GM20000 (cell line): ENCODE measurements at regions not wholly inside any gene's neighbourhood (a gene's known extent, or its start where the extent isn't known, plus 50 kb on each side); places are given as distances from the start of the nearest gene placed in this dataset.

Source experiments
- DNase-seq: peaks from one replicate; pipeline ENCODE4 v3.0.0; 2012; ENCODE audit warnings: low spot score
- CTCF ChIP-seq: IDR thresholded peaks from 2 replicates; pipeline ENCODE4 v1.5.1; 2012; ENCODE audit warnings: mild to moderate bottlenecking, control low read depth; ENCODE audit errors: extremely low read depth, missing control alignments

GRCh38 chr11:11220786-11221185, 132.3 kb downstream of the CSNK2A3 start:
- DNase-seq, result no peak
- TF ChIP-seq CTCF, result no peak

- no peak for TF ChIP-seq CTCF
- DNase-seq, result no peak
These were observed 134.4 kb downstream of the CSNK2A3 start for GRCh38 chr11:11218629-11218986.

DNA sequence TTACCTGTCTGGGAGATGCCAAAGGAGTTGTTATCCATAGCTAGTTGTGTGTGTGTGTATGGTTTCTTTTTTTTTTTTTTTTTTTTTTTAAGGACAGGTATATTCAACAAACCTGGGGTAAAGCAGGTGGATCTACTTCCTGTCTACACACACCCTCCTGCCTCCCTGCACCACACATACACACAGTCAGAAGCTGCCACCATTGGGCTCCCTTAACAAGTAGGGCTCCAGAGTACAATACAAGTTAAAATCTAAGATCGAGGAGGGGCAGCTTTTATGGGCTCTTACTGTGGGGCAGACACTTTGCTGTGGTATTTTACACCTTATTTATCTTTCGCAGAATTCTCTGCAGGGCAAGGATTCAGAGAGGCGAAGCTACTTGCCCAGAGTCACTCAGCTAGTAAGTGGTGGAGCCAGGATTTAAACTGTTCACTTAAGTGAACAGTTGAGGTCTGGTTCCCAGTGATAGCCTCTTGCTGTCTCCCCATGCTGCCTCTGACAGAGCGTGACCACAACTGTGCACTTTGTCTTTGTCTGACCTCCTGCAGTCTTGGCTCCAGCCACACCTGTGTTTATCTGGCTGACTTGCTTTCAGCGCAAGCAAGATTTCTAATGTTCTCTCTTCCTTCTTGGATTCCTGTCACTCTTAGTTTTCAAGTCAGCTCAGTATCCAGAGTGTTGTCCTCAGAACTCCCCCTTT, 135.0 kb downstream of the CSNK2A3 start:
- TF ChIP-seq CTCF, result no peak
- no peak for DNase-seq

DNA sequence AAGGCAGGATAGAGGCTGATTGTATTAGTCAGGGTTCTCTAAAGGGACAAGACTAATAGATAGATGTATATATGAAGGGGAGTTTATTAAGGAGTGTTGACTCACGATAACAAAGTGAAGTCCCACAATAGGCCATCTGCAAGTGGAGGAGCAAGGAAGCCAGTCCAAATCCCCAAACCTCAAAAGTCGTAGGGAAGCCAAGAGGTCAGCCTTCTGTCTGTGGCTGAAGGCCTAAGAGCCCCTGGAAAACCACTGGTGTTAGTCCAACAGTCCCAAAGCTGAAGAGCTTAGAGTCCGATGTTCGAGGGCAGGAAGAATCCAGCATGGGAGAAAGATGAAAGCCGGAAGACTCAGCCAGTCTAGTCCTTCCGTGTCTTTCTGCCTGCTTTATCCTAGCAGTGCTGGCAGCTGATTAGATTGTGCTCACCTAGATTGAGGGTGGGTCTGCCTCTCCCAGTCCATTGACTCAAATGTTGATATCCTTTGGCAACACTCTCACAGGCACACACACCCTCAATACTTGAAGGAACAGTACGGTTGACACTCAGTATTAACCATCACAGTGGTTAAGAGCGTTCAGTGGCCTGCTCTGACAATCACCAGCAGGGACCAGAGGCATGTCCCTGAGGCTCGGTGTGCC, 135.6 kb downstream of the CSNK2A3 start:
- TF ChIP-seq CTCF, result no peak
- no peak for DNase-seq

DNA sequence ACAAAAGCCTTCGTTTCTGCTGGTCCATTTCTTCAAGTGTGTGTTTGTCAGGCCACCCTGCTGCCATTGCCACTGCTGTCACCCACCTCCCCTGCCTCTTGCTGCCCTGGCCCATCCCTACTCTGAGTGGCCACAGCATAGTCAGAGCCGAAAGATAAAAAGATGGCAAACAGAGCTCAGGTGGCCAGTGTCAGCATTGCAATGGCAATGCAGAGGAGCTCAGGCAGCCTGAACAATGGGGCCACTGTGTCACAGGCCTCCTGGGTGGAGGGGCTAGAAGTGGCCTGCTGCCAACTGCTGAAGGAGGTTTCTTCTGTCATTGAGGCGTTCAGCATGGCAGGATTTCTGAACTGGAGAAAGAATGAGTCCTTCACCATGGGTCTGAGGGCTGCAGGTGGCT, 137.1 kb downstream of the CSNK2A3 start:
- DNase-seq, result no peak
- no peak for TF ChIP-seq CTCF

DNA sequence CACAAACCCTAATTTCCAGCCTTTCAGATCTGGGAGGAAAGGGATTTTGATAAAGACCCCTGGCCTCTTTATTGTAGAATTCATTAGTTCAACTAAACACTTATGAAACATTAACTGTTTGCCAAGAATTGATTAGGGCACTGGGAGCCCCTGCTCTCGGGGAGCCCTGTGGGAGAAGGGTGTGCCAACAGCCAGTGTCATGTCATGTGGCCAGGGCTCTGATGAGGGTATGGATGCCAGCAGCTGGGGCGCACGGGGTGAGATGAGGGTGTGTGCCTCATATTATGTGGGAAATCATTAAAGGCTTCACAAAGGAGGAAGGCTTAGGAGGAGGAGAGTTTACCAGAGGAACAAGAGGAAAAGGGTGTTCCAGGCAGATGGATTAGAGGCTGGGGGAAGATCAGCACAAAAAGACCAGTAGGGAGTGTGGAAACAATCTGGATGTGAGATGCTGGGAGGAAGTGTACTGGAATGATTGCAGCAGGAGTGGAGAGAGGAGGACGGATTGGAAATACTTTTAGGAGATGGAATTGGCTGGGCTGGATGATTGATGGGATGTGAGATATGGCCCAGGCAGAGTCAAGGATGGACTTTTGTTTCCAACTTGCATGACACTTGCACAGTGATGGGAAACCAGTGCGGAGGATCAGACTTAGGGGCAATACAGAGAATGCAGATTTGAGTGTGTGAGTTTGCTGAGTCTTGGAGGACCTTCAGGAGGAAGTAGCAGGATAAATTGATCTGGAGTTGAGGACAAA, 137.8 kb downstream of the CSNK2A3 start:
- no peak for TF ChIP-seq CTCF
- DNase-seq, result no peak

- DNase-seq, result no peak
- no peak for TF ChIP-seq CTCF
These were observed 139.9 kb downstream of the CSNK2A3 start for GRCh38 chr11:11213117-11213516.
